ENCODE measurements at regions not wholly inside any gene's neighbourhood (a gene's known extent, or its start where the extent isn't known, plus 50 kb on each side); places are given as distances from the start of the nearest gene placed in this dataset.

DNA sequence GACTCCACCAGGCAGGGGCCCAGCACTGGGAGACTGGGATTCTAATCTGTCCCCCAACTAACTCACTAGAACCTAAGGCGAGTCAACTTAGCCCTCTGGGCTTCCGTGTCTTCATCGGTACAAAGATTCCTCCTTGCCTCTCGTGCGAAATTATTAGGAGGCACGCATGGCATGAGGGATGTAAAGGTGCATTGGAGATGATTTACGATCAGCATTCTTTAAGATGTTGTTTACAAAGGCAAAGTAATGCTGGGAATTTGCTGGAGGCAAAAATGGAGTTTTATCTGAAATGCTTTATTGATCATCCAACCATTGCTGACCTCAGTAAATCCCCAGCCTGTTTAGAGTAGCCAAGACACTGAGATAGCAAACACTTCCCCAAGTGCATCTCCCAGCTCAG, 171.8 kb upstream of the KLHL29 start:
- POLR2A ChIA-PET = no interaction called here
- TF ChIP-seq SUZ12 (IDR thresholded peaks at IDR 0.05) = no peak
- TF ChIP-seq, protein P1, sequence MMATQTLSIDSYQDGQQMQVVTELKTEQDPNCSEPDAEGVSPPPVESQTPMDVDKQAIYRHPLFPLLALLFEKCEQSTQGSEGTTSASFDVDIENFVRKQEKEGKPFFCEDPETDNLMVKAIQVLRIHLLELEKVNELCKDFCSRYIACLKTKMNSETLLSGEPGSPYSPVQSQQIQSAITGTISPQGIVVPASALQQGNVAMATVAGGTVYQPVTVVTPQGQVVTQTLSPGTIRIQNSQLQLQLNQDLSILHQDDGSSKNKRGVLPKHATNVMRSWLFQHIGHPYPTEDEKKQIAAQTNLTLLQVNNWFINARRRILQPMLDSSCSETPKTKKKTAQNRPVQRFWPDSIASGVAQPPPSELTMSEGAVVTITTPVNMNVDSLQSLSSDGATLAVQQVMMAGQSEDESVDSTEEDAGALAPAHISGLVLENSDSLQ (IDR thresholded peaks at IDR 0.05) = no peak
- TF ChIP-seq ELF4 (IDR thresholded peaks at IDR 0.05) = no peak
- TF ChIP-seq CTBP1 (IDR thresholded peaks at IDR 0.05; ENCODE audit: borderline replicate concordance) = no peak
- TF ChIP-seq HDGF (IDR thresholded peaks at IDR 0.05; ENCODE audit: borderline replicate concordance) = no peak
- TF ChIP-seq FOXA1 (IDR thresholded peaks at IDR 0.05) = no peak
- TF ChIP-seq NFRKB (IDR thresholded peaks at IDR 0.05) = no peak
- no peak for TF ChIP-seq FOXM1 (IDR thresholded peaks at IDR 0.05; ENCODE audit: borderline replicate concordance)
- TF ChIP-seq SP1 (IDR thresholded peaks at IDR 0.05) = no peak
- no peak for TF ChIP-seq ZNF384 (IDR thresholded peaks at IDR 0.05)
- CTCF ChIA-PET = no interaction called here
- no peak for DNase-seq (ENCODE audit: extremely low spot score)

DNA sequence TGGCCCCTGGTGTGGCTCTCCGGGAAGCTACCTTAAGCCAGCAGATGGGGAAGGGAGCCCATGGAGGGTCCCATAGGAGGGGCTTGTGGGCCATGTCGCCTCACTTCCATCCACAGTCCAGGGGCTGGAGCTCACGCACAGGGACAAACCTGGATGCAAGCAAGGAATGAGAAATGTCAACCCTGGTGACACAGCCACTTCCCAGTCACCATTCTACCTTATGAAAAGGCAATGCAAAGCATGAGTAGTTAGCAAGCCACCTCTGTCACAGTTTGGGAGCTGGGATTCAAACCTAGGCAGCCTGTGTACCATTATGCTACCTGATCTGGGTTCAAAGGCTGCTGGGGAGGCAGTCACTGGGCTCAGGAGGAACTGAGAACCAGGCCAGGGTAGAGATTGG, 170.0 kb upstream of the KLHL29 start:
- no peak for DNase-seq (ENCODE audit: extremely low spot score)
- TF ChIP-seq LEF1 (IDR thresholded peaks at IDR 0.05; ENCODE audit: borderline replicate concordance) (no peak), FOXM1 (IDR thresholded peaks at IDR 0.05; ENCODE audit: borderline replicate concordance) (no peak), BHLHE40 (IDR thresholded peaks at IDR 0.05; ENCODE audit: borderline replicate concordance) (no peak), L3MBTL2 (conservative IDR thresholded peaks at IDR 0.05) (no peak), ARNT (IDR thresholded peaks at IDR 0.05) (no peak), NFRKB (IDR thresholded peaks at IDR 0.05) (no peak), HDGF (IDR thresholded peaks at IDR 0.05; ENCODE audit: borderline replicate concordance) (no peak), ZNF384 (IDR thresholded peaks at IDR 0.05) (no peak), SUZ12 (IDR thresholded peaks at IDR 0.05) (no peak), ELF4 (IDR thresholded peaks at IDR 0.05) (no peak), SP1 (IDR thresholded peaks at IDR 0.05) (no peak), TARDBP (IDR thresholded peaks at IDR 0.05) (no peak), FOXA1 (IDR thresholded peaks at IDR 0.05) (no peak), CTBP1 (IDR thresholded peaks at IDR 0.05; ENCODE audit: borderline replicate concordance) (no peak), FOXK2 (IDR thresholded peaks at IDR 0.05) (no peak)
- TF ChIP-seq, protein P1 (IDR thresholded peaks at IDR 0.05) = no peak
- CTCF ChIA-PET = interaction anchor here (0.6 kb wide), 1 partner anchor 47 kb away, joined by 3 read pairs; no protein-coding TSS in a partner anchor
- POLR2A ChIA-PET = no interaction called here

DNA sequence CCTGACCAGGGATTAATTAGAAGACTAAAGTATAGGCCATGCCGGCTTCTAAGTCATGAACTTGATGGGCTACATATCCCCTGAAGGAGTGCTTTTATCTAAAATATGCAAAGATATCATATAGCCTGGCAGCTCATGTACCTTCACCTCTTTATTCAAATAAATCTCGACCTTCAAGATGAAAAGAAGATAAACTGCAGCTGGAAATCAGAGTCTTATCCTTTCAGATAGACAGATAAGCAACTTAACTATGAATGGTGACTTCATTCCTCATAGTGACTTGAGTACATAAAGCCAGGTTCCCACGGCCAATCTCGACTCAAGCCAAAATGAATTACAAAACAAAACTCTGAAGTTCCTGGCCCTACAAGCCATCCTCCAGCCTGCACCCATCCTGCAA, 165.3 kb upstream of the KLHL29 start:
- POLR2A ChIA-PET = no interaction called here
- no peak for DNase-seq (ENCODE audit: extremely low spot score)
- CTCF ChIA-PET = no interaction called here
- no peak for TF ChIP-seq FOXA1 (IDR thresholded peaks at IDR 0.05)
- TF ChIP-seq L3MBTL2 (conservative IDR thresholded peaks at IDR 0.05) = no peak
- no peak for TF ChIP-seq FOXK2 (IDR thresholded peaks at IDR 0.05)
- no peak for TF ChIP-seq SP1 (IDR thresholded peaks at IDR 0.05)
- no peak for TF ChIP-seq HDGF (IDR thresholded peaks at IDR 0.05; ENCODE audit: borderline replicate concordance)
- TF ChIP-seq ZNF384 (IDR thresholded peaks at IDR 0.05) = no peak
- TF ChIP-seq BHLHE40 (IDR thresholded peaks at IDR 0.05; ENCODE audit: borderline replicate concordance) = no peak
- TF ChIP-seq SUZ12 (IDR thresholded peaks at IDR 0.05) = no peak
- TF ChIP-seq ARNT (IDR thresholded peaks at IDR 0.05) = no peak
- TF ChIP-seq CTBP1 (IDR thresholded peaks at IDR 0.05; ENCODE audit: borderline replicate concordance) = no peak
- TF ChIP-seq, protein P1 (IDR thresholded peaks at IDR 0.05) = no peak
- no peak for TF ChIP-seq LEF1 (IDR thresholded peaks at IDR 0.05; ENCODE audit: borderline replicate concordance)
- no peak for TF ChIP-seq TARDBP (IDR thresholded peaks at IDR 0.05)
- no peak for TF ChIP-seq FOXM1 (IDR thresholded peaks at IDR 0.05; ENCODE audit: borderline replicate concordance)
- no peak for TF ChIP-seq NFRKB (IDR thresholded peaks at IDR 0.05)

DNA sequence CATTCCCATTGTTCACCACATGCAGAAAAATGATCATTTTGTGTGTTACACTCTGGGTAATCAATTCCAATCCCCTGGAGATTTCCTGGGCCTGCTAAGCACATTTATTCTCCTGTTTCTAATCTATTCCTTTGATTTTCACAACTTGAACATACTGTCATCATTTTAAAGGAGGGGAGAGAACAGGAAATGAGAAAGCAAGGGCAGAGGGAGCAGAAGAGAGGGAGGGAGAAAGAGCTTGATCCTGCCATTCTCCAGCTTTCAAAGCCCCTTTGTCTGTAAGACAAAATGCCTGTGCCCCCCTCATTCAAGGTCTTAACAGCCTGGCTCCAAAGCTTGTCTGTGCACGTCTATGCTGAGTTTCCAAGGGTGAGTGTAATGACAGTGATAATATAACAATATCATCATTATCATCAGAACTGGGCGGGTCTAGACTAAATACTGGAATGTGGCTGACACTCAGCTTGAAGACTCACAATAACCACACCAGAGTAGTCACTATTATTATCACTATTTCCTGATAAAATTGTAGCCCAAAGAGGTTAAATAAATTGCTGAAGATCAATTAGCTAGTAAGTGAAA, 164.4 kb upstream of the KLHL29 start:
- no peak for TF ChIP-seq SP1 (IDR thresholded peaks at IDR 0.05)
- TF ChIP-seq, protein P1 (IDR thresholded peaks at IDR 0.05) = no peak
- no peak for TF ChIP-seq L3MBTL2 (conservative IDR thresholded peaks at IDR 0.05)
- no peak for DNase-seq (ENCODE audit: extremely low spot score)
- CTCF ChIA-PET = no interaction called here
- POLR2A ChIA-PET = no interaction called here

DNA sequence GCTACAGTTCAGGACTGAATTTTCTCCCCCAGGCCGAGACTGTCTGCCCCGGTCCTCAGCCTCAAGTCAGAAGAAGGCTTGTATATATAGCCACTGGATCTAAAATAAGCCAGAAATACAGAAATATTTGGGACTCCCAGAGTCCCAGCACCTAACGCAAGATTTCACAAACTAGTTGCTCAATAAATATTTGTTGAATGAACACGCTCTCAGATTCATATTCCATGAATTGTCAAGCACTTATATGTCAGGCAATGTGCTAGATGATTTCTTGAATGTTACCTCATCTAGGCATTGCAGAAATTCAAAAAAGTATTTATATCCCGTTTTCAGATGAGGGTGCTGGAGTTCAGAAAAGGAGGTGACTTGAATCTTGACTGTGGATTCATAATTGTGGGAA, 163.7 kb upstream of the KLHL29 start:
- POLR2A ChIA-PET = no interaction called here
- TF ChIP-seq CTBP1 (IDR thresholded peaks at IDR 0.05; ENCODE audit: borderline replicate concordance) (no peak), ELF4 (IDR thresholded peaks at IDR 0.05) (no peak), SP1 (IDR thresholded peaks at IDR 0.05) (no peak), FOXM1 (IDR thresholded peaks at IDR 0.05; ENCODE audit: borderline replicate concordance) (no peak), TARDBP (IDR thresholded peaks at IDR 0.05) (no peak), NFRKB (IDR thresholded peaks at IDR 0.05) (no peak), L3MBTL2 (conservative IDR thresholded peaks at IDR 0.05) (no peak), HDGF (IDR thresholded peaks at IDR 0.05; ENCODE audit: borderline replicate concordance) (no peak), BHLHE40 (IDR thresholded peaks at IDR 0.05; ENCODE audit: borderline replicate concordance) (no peak), ZNF384 (IDR thresholded peaks at IDR 0.05) (no peak), LEF1 (IDR thresholded peaks at IDR 0.05; ENCODE audit: borderline replicate concordance) (no peak), FOXK2 (IDR thresholded peaks at IDR 0.05) (no peak), ARNT (IDR thresholded peaks at IDR 0.05) (no peak)
- TF ChIP-seq, protein P1 (IDR thresholded peaks at IDR 0.05) = no peak
- CTCF ChIA-PET = no interaction called here
- DNase-seq (ENCODE audit: extremely low spot score) = no peak
